ENCODE measurements at regions not wholly inside any gene's neighbourhood (a gene's known extent, or its start where the extent isn't known, plus 50 kb on each side); places are given as distances from the start of the nearest gene placed in this dataset.
"Not testable (repeated sequence)": the region's sequence is repeated elsewhere in the genome, so short reads cannot be mapped to it uniquely, and the experiment has no call there.

- POLR2A ChIA-PET = no interaction called here
- CTCF ChIA-PET = no interaction called here
- in situ Hi-C loops (cut with HindIII; ENCODE audit: low pct_unique_long_range_greater_than_20kb, low sequenced_read_pairs) = no loop called here
- DNase-seq (ENCODE audit: low read depth, low spot score) = no peak
- H3K4me1 ChIP-seq (ENCODE audit: control insufficient read depth, insufficient read depth, low read length) = no peaks in the 10 kb centered on the region
- no peak for TF ChIP-seq SIN3A (IDR thresholded peaks at IDR 0.05; ENCODE audit: borderline replicate concordance, insufficient read depth, low read depth, low read length)
- no peak for TF ChIP-seq POLR2AphosphoS5 (IDR thresholded peaks at IDR 0.05; ENCODE audit: low read depth, low read length)
- TF ChIP-seq TCF7L2 (IDR thresholded peaks at IDR 0.05; ENCODE audit: low read depth, low read length) = no peak
- TF ChIP-seq CTCF (IDR thresholded peaks at IDR 0.05) = no peak
- TF ChIP-seq, protein P1, sequence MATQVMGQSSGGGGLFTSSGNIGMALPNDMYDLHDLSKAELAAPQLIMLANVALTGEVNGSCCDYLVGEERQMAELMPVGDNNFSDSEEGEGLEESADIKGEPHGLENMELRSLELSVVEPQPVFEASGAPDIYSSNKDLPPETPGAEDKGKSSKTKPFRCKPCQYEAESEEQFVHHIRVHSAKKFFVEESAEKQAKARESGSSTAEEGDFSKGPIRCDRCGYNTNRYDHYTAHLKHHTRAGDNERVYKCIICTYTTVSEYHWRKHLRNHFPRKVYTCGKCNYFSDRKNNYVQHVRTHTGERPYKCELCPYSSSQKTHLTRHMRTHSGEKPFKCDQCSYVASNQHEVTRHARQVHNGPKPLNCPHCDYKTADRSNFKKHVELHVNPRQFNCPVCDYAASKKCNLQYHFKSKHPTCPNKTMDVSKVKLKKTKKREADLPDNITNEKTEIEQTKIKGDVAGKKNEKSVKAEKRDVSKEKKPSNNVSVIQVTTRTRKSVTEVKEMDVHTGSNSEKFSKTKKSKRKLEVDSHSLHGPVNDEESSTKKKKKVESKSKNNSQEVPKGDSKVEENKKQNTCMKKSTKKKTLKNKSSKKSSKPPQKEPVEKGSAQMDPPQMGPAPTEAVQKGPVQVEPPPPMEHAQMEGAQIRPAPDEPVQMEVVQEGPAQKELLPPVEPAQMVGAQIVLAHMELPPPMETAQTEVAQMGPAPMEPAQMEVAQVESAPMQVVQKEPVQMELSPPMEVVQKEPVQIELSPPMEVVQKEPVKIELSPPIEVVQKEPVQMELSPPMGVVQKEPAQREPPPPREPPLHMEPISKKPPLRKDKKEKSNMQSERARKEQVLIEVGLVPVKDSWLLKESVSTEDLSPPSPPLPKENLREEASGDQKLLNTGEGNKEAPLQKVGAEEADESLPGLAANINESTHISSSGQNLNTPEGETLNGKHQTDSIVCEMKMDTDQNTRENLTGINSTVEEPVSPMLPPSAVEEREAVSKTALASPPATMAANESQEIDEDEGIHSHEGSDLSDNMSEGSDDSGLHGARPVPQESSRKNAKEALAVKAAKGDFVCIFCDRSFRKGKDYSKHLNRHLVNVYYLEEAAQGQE (IDR thresholded peaks at IDR 0.05; ENCODE audit: insufficient read depth in 1 of 2, low read depth in 2 of 2, low read length in 1 of 2) = no peak
- no peaks in the 10 kb centered on the region for H3K9me3 ChIP-seq (ENCODE audit: control insufficient read depth, insufficient read depth, low read depth, low read length)
- intact Hi-C loops (cut with micrococcal nuclease; ENCODE audit: unreplicated experiment) = no loop called here
- no peaks in the 10 kb centered on the region for H3K27me3 ChIP-seq (ENCODE audit: control insufficient read depth, insufficient read depth, low read length)
- BruUV-seq (replicated peaks) = no TSS peak
- no peak overlapping the region for H3K4me3 ChIP-seq (ENCODE audit: low read depth in 2 of 2, low read length in 2 of 2)
- no peaks in the 10 kb centered on the region for H3K36me3 ChIP-seq (ENCODE audit: control insufficient read depth, insufficient read depth, low read length)
- no peak for ATAC-seq
- no peak overlapping the region for H3K27ac ChIP-seq (ENCODE audit: low read length)
Measured at GRCh38 chrX:3540105-3540504, 173.3 kb downstream of the PRKX start.

GRCh38 chrX:3532581-3533085 lies 180.8 kb downstream of the PRKX start:
- Histone ChIP-seq H3K4me1 (ENCODE audit: control insufficient read depth, insufficient read depth, low read length) (no peaks in the 10 kb centered on the region), H3K27ac (ENCODE audit: low read length) (no peak overlapping the region), H3K9me3 (ENCODE audit: control insufficient read depth, insufficient read depth, low read depth, low read length) (no peaks in the 10 kb centered on the region), H3K36me3 (ENCODE audit: control insufficient read depth, insufficient read depth, low read length) (no peaks in the 10 kb centered on the region; the same call in 1 of the 2 replicates), H3K27me3 (ENCODE audit: control insufficient read depth, insufficient read depth, low read length) (no peaks in the 10 kb centered on the region), H3K4me3 (ENCODE audit: low read depth in 2 of 2, low read length in 2 of 2) (no peak overlapping the region)
- in situ Hi-C loops (cut with HindIII; ENCODE audit: low pct_unique_long_range_greater_than_20kb, low sequenced_read_pairs) = no loop called here
- TF ChIP-seq, protein P1 (IDR thresholded peaks at IDR 0.05; ENCODE audit: insufficient read depth in 1 of 2, low read depth in 2 of 2, low read length in 1 of 2) = no peak
- no peak for TF ChIP-seq CTCF (IDR thresholded peaks at IDR 0.05)
- no peak for TF ChIP-seq TCF7L2 (IDR thresholded peaks at IDR 0.05; ENCODE audit: low read depth, low read length)
- BruUV-seq (replicated peaks) = no TSS peak
- ChIA-PET CTCF (interaction anchor here (0.5 kb wide), 1 partner anchor 657 kb away, joined by 16 read pairs; no protein-coding TSS in a partner anchor), POLR2A (no interaction called here)
- ATAC-seq = no peak
- intact Hi-C loops (cut with micrococcal nuclease; ENCODE audit: unreplicated experiment) = no loop called here
- DNase-seq (ENCODE audit: low read depth, low spot score) = no peak

DNA sequence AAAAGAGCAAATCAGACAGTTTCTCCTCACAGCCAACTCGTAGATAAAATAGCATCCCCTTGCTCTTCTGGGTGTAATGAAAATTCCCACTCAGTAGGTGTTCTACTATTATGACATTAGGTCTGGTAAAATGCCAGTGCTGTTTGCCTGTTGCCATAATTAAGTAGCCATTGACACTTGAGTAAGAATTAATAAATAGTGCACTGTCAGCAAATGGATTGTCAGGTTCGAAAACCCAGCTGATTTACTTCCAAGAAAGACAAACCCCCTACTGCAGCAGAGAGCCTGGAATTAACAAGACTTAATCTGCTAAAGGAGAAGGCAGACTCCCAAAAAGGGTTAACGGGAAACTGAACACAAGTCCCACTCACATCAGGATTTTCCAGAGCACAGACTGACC lies 182.0 kb downstream of the PRKX start:
- H3K36me3 ChIP-seq (ENCODE audit: control insufficient read depth, insufficient read depth, low read length); H3K27me3 ChIP-seq (ENCODE audit: control insufficient read depth, insufficient read depth, low read length); POLR2A ChIA-PET; H3K27ac ChIP-seq (ENCODE audit: low read length); DNase-seq (ENCODE audit: low read depth, low spot score); CTCF ChIA-PET; H3K4me1 ChIP-seq (ENCODE audit: control insufficient read depth, insufficient read depth, low read length); in situ Hi-C loops (cut with HindIII; ENCODE audit: low pct_unique_long_range_greater_than_20kb, low sequenced_read_pairs); BruUV-seq (replicated peaks); intact Hi-C loops (cut with micrococcal nuclease; ENCODE audit: unreplicated experiment); H3K4me3 ChIP-seq (ENCODE audit: low read depth in 2 of 2, low read length in 2 of 2); H3K9me3 ChIP-seq (ENCODE audit: control insufficient read depth, insufficient read depth, low read depth, low read length); ATAC-seq: not testable (repeated sequence)

Data from Panc1 (cell line).